SJSA1 (cell line): ENCODE measurements at regions not wholly inside any gene's neighbourhood (a gene's known extent, or its start where the extent isn't known, plus 50 kb on each side); places are given as distances from the start of the nearest gene placed in this dataset.
"Not testable (repeated sequence)": the region's sequence is repeated elsewhere in the genome, so short reads cannot be mapped to it uniquely, and the experiment has no call there.

Experiments
- DNase-seq, 2 experiments: peaks; one replicate each; pipeline ENCODE4 v3.0.0-alpha.2; 2015 to 2020; ENCODE audit warnings: low spot score in 2 of 2, low read depth in 1 of 2
- H3K27ac ChIP-seq: fragments of 250-450 bp; sonication (Bioruptor Pico); 2 replicates; pipeline ENCODE4 v1.5.1; 2020; ENCODE audit warnings: mild to moderate bottlenecking, moderate library complexity
- H3K27me3 ChIP-seq: fragments of 250-450 bp; sonication (Bioruptor Pico); replicated peaks from 2 replicates; pipeline ENCODE4 v1.5.1; 2020; ENCODE audit warnings: mild to moderate bottlenecking, moderate library complexity
- H3K36me3 ChIP-seq: fragments of 250-450 bp; sonication (Bioruptor Pico); 2 replicates; pipeline ENCODE4 v1.5.1; 2020; ENCODE audit warnings: mild to moderate bottlenecking
- H3K4me1 ChIP-seq: fragments of 250-450 bp; sonication (Bioruptor Pico); replicated peaks from 2 replicates; pipeline ENCODE4 v1.6.1; 2021; ENCODE audit warnings: mild to moderate bottlenecking
- H3K4me3 ChIP-seq: fragments of 250-450 bp; sonication (Bioruptor Pico); 2 replicates; pipeline ENCODE4 v1.5.1; 2020; ENCODE audit warnings: mild to moderate bottlenecking
- H3K9me3 ChIP-seq: fragments of 250-450 bp; sonication (Bioruptor Pico); replicated peaks from 2 replicates; pipeline ENCODE4 v1.5.1; 2020; ENCODE audit warnings: mild to moderate bottlenecking

DNA sequence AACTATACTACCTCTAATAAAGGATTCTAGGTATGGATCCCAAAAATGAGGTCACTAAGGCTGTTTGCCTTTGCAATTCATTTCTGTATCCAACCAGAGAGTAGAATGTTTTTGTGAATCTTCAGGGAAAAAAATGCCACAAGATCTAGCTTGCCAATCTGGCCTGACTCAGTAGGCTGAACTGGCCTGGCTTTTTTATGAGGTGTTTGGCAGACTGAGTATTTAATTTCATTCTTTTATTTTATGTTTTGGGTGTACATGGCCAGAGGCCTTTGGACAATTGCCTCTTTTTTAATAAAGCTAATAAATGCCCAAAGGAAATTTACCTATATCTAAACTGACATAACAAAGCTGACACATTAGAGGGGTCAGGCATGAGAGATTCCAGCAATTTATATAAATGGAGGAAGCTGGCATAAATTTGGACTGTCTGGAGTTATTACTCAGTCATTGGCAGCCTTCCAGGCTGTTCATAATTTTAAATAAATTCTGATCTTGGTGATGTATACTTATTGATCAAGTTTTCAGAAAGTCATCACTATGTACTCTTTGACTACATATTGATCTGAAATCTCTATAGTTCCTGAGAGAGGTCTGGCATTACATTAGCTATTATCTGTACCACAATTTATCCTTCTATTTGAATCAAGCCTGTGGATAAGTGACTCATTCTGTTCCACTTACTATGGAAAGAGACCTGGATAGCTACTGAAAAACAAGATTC is 376.4 kb upstream of the NOCT start:
- H3K4me1 ChIP-seq, result no peaks in the 10 kb centered on the region
- H3K27me3 ChIP-seq, result no peaks in the 10 kb centered on the region
- no peak overlapping the region for H3K27ac ChIP-seq
- no peaks in the 10 kb centered on the region for H3K9me3 ChIP-seq
- no peak overlapping the region for H3K4me3 ChIP-seq
- no peaks in the 10 kb centered on the region for H3K36me3 ChIP-seq
- no peak for DNase-seq

DNA sequence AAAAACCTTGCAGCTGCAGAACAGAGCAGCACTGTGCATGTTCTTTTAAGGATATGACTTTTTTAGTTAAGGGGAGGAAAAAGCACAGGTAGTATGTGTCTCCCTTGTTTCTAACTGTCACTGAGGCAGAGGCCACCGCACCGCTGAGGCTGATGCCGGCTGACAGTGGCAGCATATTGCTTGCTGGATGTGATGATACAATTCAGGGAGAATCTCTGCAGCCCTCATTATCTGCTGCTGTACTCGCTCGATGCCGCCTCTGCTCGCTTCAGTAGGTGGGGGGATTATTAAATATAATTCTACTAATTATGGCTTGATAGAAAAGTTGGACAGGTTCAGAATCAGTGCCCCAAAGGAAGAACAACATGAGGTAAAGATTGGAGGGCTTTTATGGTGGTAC is 378.8 kb upstream of the NOCT start:
- H3K4me3 ChIP-seq, result no peak overlapping the region
- H3K36me3 ChIP-seq, result no peaks in the 10 kb centered on the region
- H3K27ac ChIP-seq, result no peak overlapping the region
- no peaks in the 10 kb centered on the region for H3K4me1 ChIP-seq
- no peaks in the 10 kb centered on the region for H3K9me3 ChIP-seq
- DNase-seq, result no peak
- no peaks in the 10 kb centered on the region for H3K27me3 ChIP-seq

DNA sequence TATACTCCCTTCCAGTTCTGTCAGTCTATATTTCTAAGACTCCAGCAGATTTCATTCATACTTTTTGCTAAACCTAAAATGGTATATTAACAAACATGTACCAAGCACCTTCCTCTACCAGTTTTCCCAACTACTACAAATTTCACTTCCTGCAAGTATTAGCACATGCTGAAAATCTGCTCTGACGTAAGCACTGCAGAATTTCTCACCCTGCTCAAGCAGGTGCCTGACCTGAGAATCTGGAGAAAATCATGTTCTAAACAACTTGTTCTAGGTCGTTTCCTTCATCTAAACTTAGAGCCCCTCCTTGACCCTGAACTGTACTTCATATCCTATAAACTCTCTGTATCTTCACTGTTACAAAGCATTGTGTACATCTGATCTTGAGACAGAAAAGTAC is 380.7 kb upstream of the NOCT start:
- Histone ChIP-seq H3K36me3 (no peaks in the 10 kb centered on the region), H3K27me3 (no peaks in the 10 kb centered on the region), H3K27ac (no peak overlapping the region), H3K9me3 (no peaks in the 10 kb centered on the region), H3K4me3 (no peak overlapping the region), H3K4me1 (no peaks in the 10 kb centered on the region)
- no peak for DNase-seq

DNA sequence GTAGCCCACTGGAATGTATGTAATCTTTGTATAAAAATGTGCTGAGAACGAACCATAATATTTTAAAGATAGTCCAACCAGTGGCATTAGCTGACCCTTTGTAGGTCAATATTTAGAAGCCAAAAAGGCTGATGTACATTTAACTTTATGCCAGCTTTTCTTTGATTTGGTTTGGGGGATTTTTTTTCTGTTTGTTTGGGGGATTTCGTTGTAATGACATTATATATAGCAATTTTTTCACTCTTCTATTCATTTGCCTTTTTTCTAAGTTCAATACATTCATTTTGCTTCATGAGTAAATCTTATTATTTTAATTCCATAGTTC is 382.0 kb upstream of the NOCT start:
- H3K27ac ChIP-seq, result no peak overlapping the region
- no peaks in the 10 kb centered on the region for H3K9me3 ChIP-seq
- no peak overlapping the region for H3K4me3 ChIP-seq
- no peaks in the 10 kb centered on the region for H3K36me3 ChIP-seq
- no peaks in the 10 kb centered on the region for H3K27me3 ChIP-seq
- no peak for DNase-seq
- no peaks in the 10 kb centered on the region for H3K4me1 ChIP-seq

DNA sequence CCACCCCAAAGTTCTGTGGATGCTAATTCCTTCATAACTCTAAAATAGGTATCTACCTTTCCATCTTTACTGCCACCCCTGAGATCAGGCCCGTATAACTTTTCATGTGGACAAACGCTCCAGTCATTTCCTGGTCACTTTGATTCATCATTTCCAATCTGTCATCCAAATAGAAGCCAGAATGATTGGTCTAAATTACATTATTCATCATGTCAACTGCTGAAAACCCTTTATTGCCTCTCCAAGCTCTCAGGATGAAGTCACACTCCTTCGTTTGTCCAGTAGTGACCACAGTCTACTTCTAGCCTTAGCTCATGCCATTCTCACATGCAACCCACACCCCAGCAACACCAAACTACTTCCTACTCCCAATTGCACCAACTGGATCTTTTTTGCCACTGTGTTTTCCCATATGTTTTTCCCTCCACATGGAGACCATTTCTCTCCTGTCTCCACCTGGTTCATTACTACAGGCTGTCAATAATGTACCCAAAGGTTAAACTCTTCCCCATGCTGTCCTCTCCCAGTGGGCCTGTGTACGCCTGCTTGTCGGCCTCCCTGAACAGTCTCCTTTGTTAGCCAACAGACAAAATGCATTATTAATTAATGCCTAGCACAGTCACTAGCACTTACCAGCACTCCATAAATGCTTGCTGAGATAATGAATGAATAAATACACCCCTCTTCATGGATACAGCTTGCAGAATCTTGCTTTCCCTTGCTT is 382.6 kb upstream of the NOCT start:
- Histone ChIP-seq H3K27ac (no peak overlapping the region), H3K4me3 (no peak overlapping the region), H3K36me3 (no peaks in the 10 kb centered on the region), H3K27me3 (no peaks in the 10 kb centered on the region), H3K9me3 (no peaks in the 10 kb centered on the region), H3K4me1 (no peaks in the 10 kb centered on the region)
- no peak for DNase-seq

DNA sequence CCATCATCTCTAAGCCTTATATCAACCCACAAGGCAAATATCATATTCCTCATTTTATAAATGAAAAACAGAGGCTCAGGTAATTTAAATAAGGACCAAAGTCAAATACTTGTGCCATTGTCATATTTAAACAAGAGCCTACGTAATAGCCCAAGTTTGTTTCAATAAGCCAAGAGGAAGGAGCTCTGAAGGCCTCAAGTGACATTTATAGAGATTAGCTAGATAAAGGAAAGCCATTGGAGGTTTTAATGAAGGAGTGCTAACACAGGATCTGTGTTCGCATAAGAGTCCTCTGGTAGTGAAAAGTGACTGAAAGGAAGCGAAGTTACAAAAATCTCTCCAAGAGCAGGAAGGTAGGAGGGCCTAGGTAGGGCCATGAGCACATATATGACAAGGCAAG is 384.9 kb upstream of the NOCT start:
- H3K36me3 ChIP-seq, result no peaks in the 10 kb centered on the region
- no peaks in the 10 kb centered on the region for H3K9me3 ChIP-seq
- DNase-seq, result no peak
- no peak overlapping the region for H3K4me3 ChIP-seq
- H3K4me1 ChIP-seq, result no peaks in the 10 kb centered on the region
- H3K27me3 ChIP-seq, result no peaks in the 10 kb centered on the region
- no peak overlapping the region for H3K27ac ChIP-seq

DNA sequence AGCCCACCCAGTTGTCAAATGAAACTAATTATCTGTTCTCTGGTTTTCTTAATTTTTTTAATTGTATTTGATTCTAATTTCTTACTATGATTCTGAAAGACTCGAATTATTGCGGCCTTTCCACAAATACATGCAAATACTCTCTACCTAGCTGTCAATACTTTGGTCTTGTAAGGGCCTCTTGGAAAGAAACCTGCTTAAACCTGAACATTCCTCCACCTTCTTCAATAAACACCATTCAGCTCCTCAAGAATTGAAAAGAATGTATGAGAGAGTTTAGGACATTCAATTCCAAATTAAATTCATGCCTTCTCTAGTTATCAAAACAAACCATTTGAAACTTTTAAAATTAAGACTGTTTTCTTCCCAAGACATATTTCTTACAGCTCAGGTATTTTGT is 385.9 kb upstream of the NOCT start:
- Histone ChIP-seq H3K4me3 (no peak overlapping the region), H3K27ac (no peak overlapping the region), H3K9me3 (no peaks in the 10 kb centered on the region), H3K36me3 (no peaks in the 10 kb centered on the region), H3K27me3 (no peaks in the 10 kb centered on the region), H3K4me1 (no peaks in the 10 kb centered on the region)
- no peak for DNase-seq

DNA sequence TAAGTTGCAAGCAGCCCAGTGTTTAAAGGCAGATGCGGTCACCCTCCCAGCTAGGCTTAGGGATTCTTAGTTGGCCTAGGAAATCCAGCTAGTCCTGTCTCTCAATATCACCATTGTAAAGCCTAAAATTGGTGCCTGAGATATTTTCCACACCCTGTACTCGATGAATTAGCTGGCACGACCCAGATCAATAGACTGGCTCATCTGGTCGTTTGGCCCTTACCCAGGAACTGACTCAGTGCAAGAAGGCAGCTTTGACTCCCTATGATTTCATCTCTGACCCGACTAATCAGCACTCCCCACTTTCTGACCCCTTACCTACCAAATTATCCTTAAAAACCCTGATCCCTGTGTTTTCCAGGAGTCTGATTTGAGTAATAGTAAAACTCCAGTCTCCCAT is 384.9 kb upstream of the SLC7A11 start:
- Histone ChIP-seq H3K4me3 (no peak overlapping the region), H3K4me1 (no peaks in the 10 kb centered on the region), H3K27ac (no peak overlapping the region), H3K9me3 (no peaks in the 10 kb centered on the region), H3K36me3 (no peaks in the 10 kb centered on the region), H3K27me3 (no peaks in the 10 kb centered on the region)
- no peak for DNase-seq

DNA sequence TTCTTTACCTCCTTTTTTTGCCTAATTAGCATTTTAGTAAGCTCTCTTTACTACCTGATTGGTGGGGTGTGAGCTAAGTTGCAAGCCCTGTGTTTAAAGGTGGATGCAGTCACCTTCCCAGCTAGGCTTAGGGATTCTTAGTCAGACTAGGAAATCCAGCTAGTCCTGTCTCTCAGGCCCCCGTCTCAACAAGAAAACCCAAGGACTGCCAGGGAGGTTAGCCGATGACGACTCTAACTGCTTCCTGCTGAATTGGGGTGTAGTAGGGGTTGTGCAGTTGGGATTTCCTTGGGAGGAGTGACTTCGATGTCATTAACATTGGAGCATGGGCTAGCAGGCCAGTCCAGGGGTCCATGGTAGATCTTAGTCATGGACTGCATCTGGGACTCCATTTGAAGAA is 380.2 kb upstream of the SLC7A11 start:
- H3K36me3 ChIP-seq, H3K4me3 ChIP-seq, H3K27ac ChIP-seq, DNase-seq, H3K9me3 ChIP-seq, H3K4me1 ChIP-seq, H3K27me3 ChIP-seq: not testable (repeated sequence)

DNA sequence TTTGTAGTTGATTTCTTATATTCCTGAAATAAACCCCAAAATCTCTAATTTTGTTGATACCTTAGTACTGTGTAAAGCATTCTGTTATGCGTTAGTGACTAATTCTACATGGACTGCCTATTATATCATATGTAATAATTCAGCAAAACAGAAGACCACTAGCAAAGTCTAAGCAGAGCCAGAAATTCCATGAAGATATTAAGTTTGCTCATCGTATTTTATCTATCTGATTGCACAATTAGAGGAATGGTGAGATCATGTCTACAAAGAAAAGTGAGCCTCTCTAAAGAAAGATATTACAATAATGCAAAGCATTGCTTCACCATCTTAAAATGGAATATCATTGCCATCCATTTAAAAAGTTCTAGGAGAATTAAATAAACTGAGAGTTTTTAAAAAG is 374.6 kb upstream of the SLC7A11 start:
- H3K4me3 ChIP-seq, result no peak overlapping the region
- no peak for DNase-seq
- H3K36me3 ChIP-seq, result no peaks in the 10 kb centered on the region
- peaks cover 4% of the 10 kb centered on the region; the same call in 1 of the 2 replicates for H3K4me1 ChIP-seq
- no peaks in the 10 kb centered on the region for H3K9me3 ChIP-seq
- H3K27ac ChIP-seq, result no peak overlapping the region
- H3K27me3 ChIP-seq, result no peaks in the 10 kb centered on the region

DNA sequence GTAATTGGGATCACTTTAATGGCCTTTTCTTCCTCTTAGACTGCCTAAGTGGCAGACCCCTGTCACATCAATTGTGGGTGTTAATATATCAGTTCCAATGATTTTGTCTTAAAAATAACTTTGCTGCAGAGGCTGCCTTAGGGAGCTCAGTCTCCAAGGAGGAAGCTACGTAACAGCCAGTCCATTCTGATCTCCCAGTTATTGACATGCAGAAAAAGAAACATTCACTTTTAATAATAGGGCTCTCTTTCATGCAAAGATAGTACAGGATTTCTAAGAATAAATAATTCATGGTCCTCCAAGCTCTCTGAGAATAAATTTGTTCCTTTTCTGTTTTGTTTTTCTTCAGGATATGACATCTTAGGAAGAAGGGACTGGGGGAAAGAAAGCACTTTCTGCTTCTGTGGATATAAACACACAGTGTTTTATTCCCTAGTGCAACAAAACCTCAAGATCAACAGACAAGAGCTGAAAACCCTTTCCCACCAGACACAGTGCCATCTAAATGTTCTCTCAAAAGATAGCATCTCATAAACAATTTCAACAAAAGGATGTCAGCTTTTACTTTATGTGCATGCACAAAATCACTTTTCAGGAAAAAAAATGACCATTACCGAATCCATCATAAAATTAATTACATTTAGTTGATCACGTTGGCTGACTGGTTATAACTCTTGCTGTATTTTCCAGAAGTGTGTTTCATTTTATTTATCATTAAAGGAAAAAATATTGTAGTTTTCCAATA is 372.4 kb upstream of the SLC7A11 start:
- Histone ChIP-seq H3K9me3 (no peaks in the 10 kb centered on the region), H3K27me3 (no peaks in the 10 kb centered on the region), H3K36me3 (no peaks in the 10 kb centered on the region), H3K4me3 (no peak overlapping the region), H3K4me1 (peaks cover 21% of the 10 kb centered on the region), H3K27ac (no peak overlapping the region)
- DNase-seq, result no peak

DNA sequence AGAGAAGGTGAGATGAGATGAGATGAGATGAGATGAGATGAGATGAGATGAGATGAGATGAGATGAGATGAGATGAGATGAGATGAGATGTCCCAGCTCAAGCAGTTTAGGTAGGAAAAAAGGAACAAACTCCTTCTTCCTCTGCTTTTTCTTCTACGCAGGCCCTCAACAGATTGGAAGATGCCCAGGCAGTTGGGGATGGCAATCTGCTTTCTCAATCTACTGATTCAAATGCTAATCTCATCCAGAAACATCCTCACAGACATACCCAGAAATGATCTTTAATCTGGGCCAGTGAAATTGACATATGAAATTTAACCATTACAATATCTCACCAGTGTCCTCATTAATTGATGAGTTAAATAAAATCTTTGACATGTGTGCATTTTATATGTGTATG is 370.3 kb upstream of the SLC7A11 start:
- peaks cover 26% of the 10 kb centered on the region for H3K4me1 ChIP-seq
- no peaks in the 10 kb centered on the region for H3K27me3 ChIP-seq
- no peak for DNase-seq
- no peak overlapping the region for H3K4me3 ChIP-seq
- H3K27ac ChIP-seq, result no peak overlapping the region
- no peaks in the 10 kb centered on the region for H3K9me3 ChIP-seq
- H3K36me3 ChIP-seq, result no peaks in the 10 kb centered on the region

DNA sequence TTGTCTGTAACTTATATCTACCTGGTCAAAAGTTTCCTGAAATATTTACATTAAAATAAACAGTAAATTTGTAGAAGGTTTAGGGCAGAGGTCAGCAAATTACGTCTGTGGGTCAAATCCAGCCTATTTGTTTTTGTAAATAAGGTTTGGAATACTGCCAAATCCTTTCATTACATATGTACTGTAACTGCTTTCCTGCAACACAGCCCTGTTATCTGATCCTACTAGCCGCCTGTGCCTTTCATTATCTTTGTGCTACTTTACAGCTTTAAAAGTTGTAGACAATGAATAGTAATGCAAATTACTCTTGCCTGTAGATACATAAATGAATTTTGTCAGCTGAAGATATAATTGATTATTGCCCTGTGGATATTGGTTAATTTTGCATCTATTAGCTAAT is 369.6 kb upstream of the SLC7A11 start:
- DNase-seq, result no peak
- H3K27ac ChIP-seq, result no peak overlapping the region

DNA sequence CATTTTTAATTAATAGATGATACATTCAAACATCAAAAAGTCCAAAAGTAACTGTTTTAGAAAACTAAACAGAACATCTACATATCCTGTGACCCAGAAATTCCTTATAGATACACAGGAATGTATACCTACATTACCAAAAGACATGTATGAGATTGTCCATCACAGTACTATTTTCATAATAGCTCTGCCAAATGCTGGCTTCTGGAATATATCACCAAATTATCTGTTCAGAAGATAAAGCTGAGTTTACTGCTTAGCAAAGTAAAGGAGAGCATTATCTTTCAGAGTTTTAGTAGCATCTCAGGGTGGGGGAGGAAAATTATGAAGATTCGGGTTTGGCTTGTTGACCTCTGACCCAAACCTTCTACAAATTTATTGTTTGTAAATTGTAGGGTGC is 368.9 kb upstream of the SLC7A11 start:
- H3K36me3 ChIP-seq, result no peaks in the 10 kb centered on the region
- no peak for DNase-seq
- peaks cover 26% of the 10 kb centered on the region for H3K4me1 ChIP-seq
- H3K27ac ChIP-seq, result no peak overlapping the region; the same call in 1 of the 2 replicates
- H3K4me3 ChIP-seq, result no peak overlapping the region
- H3K9me3 ChIP-seq, result no peaks in the 10 kb centered on the region
- no peaks in the 10 kb centered on the region for H3K27me3 ChIP-seq

More for the DNA sequence above, 369.6 kb upstream of the SLC7A11 start:
- H3K27me3 ChIP-seq, result no peaks in the 10 kb centered on the region
- peaks cover 26% of the 10 kb centered on the region for H3K4me1 ChIP-seq
- H3K9me3 ChIP-seq, result no peaks in the 10 kb centered on the region
- no peak overlapping the region for H3K4me3 ChIP-seq
- H3K36me3 ChIP-seq, result no peaks in the 10 kb centered on the region
